ENCODE measurements at regions not wholly inside any gene's neighbourhood (a gene's known extent, or its start where the extent isn't known, plus 50 kb on each side); places are given as distances from the start of the nearest gene placed in this dataset.
"Not testable (repeated sequence)": the region's sequence is repeated elsewhere in the genome, so short reads cannot be mapped to it uniquely, and the experiment has no call there.

DNA sequence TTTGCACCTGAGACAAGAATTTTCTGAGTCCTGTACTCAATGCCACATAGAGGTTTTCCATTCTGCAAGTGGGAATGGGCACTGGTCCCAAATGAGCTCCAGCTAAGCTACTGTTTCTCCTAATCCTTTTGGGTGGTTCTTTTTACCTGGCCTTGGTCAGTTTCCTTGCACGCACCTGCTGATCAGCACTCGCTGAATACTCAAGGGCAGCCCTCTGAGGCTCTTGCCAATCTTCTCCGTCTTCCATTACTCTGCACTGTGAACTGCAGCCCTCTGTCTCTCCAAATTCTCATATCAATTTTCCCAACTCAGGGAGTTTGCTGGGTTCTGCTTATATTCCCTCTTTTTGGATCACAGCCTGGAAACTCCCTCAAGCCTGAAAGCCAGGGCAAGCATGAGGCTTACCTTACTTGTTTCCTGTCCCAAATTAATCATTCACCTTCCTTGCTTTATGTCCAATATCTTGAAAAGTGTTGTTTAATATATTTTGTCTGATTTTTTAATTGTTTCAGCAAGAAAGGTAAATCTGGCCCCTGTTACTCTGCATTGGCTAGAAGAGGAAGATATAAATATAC is 138.0 kb upstream of the TBX18 start:
- DNase-seq (ENCODE audit: extremely low read depth in 1 of 2, low read depth in 1 of 2), result no peak

DNA sequence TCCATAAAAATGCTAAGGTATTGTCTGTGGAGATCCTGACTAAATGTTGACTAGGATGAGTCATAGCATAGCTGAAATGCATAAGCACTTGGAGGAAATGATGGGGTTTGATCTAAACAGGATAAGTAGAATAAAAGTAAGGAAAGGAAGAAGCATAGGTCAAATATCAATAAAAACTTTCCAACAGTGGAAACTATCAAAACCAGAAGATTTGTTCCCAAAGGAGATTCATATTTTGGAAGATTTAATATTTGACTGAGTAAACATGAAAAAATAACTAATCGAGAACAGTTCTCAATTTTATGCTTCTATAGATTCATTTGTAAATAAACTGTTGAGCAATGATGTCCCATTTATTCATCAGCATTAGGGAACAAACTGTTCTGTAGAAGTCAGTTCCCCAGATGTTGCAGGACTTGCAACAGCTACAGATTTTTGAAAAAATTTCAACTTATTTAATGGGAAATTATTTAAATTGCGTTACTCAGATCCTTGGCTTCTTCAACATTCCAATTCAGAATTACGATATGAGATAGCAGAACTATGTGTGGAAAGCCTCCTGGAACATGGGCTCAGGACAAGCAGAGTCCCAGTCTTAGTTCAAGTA is 133.7 kb upstream of the TBX18 start:
- no peak for DNase-seq (ENCODE audit: extremely low read depth in 1 of 2, low read depth in 1 of 2)

DNA sequence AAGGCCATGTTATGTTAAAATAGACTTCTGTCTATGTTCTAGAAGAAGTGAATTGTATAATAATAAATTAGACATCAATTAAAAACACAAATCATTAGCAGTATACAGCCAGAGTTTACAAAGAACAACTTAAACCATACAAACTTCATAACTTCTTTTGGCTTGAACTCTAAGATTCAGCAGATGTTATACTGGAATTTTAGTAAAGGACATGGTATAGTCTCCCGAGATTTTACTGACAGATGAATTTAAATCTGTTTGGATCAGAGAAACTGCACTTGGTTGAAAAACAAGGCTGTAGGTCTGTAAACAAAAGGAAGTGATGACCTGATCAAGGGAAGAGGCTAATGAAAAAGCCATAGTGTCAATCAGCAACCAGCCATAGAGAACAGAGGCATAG is 132.6 kb upstream of the TBX18 start:
- no peak for DNase-seq (ENCODE audit: extremely low read depth in 1 of 2, low read depth in 1 of 2)

DNA sequence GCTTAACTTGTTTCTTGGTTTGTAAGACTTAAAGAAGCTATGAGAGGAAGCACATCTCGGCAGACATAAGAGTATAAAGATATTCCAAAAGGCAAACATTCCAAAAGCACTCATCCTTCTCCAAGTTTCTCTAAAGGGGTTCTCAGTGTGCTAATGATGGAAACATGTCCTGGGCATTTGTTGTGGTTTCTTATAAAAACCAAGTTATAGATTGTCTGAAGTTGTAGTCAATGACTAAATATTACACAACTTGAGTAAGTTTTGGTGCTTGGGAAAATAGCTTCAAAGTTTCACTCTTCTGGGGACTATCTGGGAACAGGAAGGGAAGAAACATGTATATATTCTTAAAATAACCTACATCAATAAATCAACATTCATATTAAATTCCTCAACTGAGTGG is 128.3 kb upstream of the TBX18 start:
- no peak for DNase-seq (ENCODE audit: extremely low read depth in 1 of 2, low read depth in 1 of 2)

DNA sequence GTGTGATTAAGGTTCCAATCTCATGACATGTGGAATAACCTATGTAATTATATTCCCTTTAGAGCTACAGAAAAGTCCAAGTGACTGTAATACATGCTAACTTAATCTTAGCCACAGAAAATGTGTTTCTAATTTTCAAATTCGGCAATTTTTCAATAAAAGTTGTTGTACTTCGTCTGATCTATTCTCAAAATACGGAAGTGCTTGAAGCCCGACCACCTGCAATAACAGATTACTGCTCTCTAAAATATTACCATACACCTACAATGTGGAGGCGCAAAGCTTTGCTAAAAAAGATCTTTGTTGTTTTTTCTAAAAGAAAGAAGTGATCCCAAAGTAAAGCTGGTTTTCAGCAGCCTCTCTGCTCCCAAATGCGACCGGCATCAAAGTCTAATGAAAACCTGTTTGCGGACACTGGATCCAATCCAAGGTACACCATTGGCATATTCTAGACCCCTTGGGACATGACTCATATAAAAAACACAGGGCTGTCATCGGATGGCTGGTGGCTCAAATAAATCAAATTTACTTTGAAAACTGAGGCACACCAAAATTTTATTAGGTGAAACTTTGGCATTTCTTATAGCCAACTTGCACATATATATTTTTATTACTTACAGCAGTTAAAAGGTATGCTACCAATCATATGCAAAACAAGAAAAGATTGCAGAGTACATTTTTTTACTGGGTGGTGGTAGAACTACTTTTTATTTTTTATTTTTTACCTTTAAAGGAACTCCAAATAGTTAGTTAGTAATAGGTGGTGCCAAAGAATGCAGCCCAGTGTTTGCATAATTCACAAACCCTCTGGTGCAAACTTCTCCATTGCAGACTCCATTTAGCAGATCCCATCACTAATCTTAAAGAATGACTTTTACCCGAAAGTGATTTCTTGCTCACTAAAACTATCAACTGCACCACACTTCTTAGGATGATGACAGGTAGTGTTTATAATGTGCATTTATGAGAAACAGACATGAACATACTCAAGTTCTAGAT is 118.7 kb upstream of the TBX18 start:
- DNase-seq (ENCODE audit: extremely low read depth in 1 of 2, low read depth in 1 of 2), result no peak

DNA sequence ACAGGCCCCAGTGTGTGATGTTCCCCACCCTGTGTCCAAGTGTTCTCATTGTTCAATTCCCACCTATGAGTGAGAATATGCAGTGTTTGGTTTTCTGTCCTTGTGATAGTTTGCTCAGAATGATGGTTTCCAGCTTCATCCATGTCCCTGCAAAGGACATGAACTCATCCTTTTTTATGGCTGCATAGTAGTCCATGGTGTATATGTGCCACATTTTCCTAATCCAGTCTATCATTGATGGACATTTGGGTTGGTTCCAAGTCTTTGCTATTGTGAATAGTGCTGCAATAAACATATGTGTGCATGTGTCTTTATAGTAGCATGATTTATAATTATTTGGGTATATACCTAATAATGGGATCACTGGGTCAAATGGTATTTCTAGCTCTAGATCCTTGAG is 115.0 kb upstream of the TBX18 start:
- not testable (repeated sequence) for DNase-seq (ENCODE audit: extremely low read depth in 1 of 2, low read depth in 1 of 2)

DNA sequence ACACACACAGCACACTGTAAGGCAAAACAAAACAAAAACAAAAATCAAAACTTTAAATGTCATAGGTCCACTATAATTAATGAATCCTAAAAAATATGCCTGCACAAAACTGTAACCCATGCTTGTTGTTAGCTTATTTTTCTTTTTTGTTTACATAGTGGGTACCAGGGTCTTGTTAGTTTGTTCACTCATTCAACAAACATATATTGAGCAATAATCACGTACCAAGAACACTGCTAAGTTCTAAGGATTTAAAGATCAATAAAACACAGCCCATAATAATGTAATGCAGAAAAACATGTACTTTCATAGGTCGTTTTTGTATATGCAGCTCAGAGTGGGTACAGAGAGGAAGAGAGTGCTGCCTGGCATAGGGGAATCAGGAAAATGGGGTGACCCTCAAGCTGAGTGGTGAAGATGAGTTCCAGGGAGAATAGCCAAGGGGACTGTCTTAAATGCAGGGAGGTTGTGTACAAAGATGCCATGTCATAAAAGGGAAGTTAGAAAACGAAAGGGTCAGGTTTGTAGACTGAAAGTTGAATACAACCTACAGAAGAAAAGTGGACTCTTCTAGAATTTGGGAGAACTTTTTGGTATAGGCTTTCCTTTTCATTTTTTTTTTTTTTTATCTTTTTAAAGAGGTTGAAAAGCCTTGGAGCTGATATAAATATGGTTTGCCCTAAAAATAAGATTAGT is 113.3 kb upstream of the TBX18 start:
- DNase-seq (ENCODE audit: extremely low read depth in 1 of 2, low read depth in 1 of 2), result no peak

DNA sequence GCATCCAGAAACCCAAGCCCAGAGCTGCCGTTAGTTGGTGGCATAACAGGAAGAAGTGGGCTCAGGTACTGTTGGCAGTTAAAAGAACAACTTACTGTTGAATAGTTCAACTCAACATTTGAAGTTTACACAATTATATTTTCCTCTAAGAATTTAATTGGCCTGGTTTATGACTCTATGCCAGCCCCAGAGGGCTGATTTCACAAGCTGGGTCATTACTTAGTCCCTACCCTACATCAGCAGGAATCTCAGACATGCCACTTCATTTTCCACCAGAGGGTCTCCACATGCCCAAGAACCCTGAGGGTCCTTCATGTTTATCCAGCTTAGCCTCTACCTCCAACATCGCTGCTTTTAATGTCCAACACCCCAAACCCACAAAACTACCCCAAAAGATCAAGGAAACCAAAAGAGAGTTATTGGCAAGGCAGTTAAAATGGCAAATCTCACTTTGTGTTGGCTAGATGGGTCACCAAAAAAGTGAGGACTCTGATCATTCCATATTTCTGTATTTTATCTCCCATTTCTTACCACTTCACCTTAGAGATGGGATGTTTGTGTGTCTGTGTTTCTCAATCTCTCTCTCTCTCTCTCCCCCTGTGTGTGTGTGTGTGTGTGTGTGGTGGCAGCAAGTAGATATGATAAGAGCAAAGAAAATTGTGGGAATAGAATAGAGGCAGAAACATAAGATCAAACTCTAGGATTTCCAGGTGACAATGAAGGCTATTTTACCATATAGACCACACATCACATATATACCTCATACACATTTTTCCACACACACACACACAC is 112.5 kb upstream of the TBX18 start:
- DNase-seq (ENCODE audit: extremely low read depth in 1 of 2, low read depth in 1 of 2), result no peak

DNA sequence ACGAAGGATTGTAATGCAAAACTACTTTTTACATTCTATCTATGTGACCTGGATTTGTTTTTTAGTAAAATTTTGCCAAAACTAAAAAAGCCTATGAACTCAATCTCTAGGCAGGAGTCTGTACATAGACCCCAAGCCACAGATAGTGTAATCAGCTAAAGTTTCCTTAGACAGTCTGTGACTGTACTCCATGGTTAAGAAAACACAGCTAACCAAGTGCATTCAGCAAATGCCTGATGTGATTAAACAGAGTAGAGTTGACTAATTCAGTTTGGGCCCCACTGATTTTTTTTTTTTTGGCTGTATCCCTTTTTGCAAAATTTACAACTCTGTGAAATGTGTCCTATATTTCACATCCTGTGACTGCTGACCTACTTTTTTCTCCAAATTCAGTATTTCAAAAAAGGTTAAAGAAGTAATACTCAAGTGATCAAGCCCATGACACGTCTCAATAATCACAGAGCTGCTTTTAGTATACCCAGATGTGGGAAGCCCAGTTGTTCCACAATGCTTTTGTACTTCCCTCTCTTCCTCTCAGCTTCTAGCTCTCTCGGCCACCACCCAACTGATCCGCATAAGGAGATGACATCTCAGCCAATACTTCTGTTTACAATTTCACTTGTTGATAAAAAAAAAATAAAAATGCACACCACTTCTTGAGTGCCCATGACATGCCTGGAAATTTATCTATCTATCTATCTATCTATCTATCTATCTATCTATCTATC is 108.8 kb upstream of the TBX18 start:
- no peak for DNase-seq (ENCODE audit: extremely low read depth in 1 of 2, low read depth in 1 of 2)

DNA sequence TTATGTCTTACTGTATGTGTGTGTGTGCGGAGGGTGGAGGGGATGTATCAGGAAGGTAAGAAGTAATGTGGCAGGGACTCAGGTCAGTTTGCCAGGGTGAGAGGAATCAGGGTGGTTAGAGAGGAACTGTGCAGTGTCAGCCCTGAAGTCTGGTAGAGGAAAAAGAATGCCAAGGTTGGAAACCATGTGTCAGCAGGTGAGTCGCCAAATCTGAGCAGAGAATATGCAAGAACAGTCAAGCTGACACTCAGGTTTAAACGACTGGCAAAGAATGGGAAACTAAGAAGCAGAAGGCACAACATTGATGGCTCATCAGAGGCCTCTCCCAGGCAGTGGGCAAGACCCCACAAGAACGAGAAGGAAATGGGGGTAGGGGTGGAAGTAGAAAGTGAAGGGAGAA is 107.5 kb upstream of the TBX18 start:
- DNase-seq (ENCODE audit: extremely low read depth in 1 of 2, low read depth in 1 of 2), result no peak

DNA sequence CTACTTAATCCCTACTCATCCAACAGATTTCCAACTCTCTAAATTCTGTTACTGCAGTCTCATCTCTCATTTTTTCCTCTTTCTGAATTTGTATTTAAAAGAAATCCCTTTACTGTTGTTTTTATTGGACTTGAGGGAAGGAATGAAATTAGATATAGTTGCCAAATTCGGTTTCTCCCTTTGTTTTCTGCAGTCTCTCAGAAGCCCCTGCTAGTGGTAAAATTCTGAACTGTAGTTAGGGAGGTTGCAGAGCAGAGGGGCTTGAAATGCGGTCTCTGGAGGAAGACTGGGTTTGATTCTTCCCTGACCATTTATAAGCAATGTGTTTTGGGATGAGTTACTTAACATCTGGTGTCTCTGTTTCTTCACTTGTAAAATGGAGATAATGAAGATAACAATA is 106.3 kb upstream of the TBX18 start:
- no peak for DNase-seq (ENCODE audit: extremely low read depth in 1 of 2, low read depth in 1 of 2)

DNA sequence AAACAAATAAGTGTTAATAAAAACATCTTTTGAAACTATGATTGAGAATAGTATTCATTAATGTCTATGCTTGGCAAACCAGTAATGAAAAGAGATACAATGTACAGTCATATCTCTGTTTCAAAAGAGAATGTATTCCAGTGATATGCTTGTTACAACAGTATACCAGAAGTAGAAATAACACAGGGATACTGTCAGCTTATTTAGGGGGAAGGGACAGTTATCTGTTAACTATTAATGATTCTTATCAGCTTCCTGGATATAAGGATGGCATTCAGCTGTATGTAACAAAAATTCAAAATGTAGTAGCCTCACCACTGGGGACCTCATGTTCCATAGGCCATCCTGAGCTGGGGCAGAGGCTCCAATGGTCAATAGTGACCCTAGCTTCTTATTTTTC is 103.8 kb upstream of the TBX18 start:
- no peak for DNase-seq (ENCODE audit: extremely low read depth in 1 of 2, low read depth in 1 of 2)

DNA sequence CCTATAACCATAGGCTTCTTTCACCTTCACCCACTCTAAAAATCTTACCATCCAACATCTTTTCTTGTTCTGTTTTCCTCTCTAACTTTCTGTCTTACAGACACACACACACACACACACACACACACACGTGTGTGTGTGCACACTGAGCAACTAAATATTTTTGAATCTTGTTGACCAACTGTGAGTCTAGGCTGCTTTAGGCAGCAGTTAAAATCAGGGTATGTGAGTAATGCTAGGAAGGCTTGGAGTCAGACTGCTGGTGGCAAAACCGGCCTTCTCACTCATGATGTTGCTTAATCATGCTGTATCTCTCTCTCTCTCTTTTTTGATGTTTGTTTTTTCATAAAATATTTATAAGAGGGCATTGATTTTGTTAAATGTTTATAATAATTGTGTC is 103.1 kb upstream of the TBX18 start:
- DNase-seq (ENCODE audit: extremely low read depth in 1 of 2, low read depth in 1 of 2), result no peak

DNA sequence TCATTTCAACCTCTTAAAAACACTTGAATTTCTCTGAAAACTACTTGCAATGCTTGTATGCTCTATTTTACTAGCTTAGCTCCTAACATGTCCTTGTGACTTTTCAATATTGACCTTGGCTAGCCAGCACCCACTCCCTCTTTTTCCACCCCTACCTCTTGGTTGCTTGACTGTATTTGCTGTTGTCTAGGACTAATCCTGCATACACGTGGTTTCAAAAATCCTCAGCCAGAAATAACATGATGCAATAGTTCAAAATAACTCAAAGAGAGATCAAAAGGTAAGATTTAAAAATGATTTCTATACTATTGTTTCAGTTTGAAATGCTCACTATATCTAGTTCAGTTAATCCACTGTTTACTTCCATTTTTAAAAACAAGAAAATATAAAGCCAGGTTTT is 102.3 kb upstream of the TBX18 start:
- DNase-seq (ENCODE audit: extremely low read depth in 1 of 2, low read depth in 1 of 2), result no peak

DNA sequence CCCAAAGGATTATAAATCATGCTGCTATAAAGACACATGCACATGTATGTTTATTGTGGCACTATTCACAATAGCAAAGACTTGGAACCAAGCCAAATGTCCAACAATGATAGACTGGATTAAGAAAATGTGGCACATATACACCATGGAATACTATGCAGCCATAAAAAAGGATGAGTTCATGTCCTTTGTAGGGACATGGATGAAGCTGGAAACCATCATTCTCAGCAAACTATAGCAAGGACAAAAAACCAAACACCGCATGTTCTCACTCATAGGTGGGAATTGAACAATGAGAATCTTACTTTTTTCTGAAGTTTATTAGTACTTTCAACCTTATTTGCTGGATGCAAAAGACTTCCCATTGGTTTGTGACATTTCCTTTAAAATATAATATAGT is 101.0 kb upstream of the TBX18 start:
- DNase-seq (ENCODE audit: extremely low read depth in 1 of 2, low read depth in 1 of 2), result not testable (repeated sequence)

DNA sequence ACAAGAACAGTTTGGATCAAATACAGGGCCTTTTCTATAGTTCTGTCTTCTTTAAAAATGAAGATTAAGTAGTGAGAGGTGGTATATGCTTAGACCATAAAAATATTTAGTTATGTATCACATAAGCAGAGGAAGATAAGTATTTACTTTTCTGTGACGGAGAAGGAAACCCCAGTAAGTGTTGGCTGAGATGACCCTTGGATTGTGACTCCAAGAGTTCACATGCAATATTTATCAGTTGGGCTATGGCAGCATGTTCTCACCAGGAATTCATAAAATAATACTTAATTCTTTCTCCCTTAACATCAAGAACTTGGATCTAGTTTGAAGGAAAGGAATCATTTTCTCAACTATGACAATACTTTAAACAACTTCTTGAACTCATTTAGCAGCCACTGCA is 98.4 kb upstream of the TBX18 start:
- no peak for DNase-seq (ENCODE audit: extremely low read depth in 1 of 2, low read depth in 1 of 2)

DNA sequence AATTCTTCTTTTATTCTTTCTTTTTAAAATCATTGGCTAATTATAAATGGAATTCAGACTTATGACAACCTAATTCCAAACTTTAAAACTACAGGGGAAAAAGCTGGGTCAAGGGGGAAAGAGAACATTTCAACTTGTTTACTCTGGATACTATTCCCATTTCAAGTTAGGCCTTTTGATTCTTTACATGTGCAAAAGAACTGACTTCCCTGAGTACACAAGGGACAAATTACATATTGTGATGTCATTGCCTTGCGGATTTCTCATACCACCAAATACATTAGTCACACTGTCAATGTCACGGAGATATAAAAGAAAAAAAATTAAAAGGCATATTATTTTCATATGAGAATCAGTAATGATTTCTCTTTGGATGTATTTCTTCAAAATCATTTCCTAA is 96.5 kb upstream of the TBX18 start:
- DNase-seq (ENCODE audit: extremely low read depth in 1 of 2, low read depth in 1 of 2), result no peak

DNA sequence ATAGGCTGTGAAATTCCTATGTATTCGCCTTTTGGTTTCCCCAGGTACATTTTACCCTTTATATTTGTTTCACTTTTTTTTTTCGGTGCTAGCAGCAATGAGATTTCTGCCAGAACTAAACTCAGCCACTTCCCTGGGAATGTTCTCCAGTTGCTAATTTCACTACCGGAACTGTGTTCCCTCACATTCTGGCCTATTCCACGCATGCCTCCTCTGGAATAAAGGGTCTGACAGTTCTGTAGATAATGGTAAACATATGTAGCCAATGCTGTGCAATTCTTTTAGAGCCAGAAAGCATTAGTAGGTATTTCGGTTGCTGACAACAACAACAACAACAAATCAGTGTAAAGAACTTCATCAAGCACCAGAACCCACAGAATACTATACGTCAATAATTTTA is 96.1 kb upstream of the TBX18 start:
- DNase-seq (ENCODE audit: extremely low read depth in 1 of 2, low read depth in 1 of 2), result no peak

DNA sequence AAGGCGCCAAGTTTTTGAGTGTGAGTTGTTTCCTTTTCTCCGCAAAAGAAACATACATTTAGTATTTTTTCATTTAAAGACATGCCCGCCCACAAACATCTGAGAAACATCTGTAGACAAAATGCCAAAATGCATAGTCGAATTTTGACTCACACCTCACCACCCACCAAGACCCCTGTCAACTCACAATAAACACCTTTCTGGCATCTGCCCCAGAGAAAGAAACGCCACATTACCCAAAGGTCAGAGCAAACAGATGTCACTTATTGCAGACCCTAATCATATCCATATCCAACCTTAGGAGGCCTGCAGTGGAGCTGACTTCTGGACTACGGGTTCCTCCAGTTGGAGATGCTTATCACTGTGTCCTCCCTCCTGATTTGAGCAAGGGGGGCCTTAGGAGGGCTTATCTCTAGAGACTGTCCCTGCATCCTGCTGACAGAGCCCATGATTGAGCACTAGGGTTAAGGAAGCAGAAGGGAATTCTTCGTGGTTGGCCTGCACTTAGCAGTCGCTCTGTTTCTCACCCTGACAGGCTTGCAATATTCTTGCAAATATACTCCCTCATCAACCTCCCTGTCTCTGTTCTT is 90.5 kb upstream of the TBX18 start:
- DNase-seq (ENCODE audit: extremely low read depth in 1 of 2, low read depth in 1 of 2), result no peak

DNA sequence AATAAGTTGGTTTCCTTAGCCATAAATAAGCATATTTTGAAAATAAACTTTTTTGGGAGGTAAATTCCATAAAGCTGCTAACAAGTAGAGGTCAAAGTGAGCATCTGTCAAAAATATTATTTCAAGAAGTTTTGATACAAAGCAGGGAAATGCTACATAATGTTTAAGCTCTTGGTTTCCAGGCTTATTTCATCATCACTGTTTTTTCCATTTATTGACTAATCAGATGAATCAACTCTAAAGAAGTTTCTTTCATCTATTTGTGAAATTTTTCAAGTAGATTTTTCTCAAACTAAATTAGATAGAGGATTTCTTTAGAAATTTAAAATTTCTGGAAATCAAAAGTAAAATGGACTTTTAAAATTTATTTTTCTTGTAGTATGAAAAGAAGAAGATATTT is 89.5 kb upstream of the TBX18 start:
- DNase-seq (ENCODE audit: extremely low read depth in 1 of 2, low read depth in 1 of 2), result no peak
